GM18909 (cell line): ENCODE measurements at regions not wholly inside any gene's neighbourhood (a gene's known extent, or its start where the extent isn't known, plus 50 kb on each side); places are given as distances from the start of the nearest gene placed in this dataset.

Experiments
- ATAC-seq: cut with Tn5 transposase; IDR thresholded peaks from one replicate; pipeline ENCODE4 v1.9.1; 2021; ENCODE audit warnings: mild to moderate bottlenecking; ENCODE audit not compliant: unreplicated experiment, poor library complexity

- no peak for ATAC-seq
Measured at GRCh38 chr21:32184485-32184884, 94.4 kb downstream of the MIS18A start.

GRCh38 chr21:32184065-32184464, 94.8 kb downstream of the MIS18A start:
- ATAC-seq = no peak

- ATAC-seq = no peak
Measured at GRCh38 chr21:32183396-32183795, 95.5 kb downstream of the MIS18A start.

- ATAC-seq = no peak
Measured at GRCh38 chr21:32182449-32182848, 96.4 kb downstream of the MIS18A start.

GRCh38 chr21:32181457-32181856, 97.4 kb downstream of the MIS18A start:
- no peak for ATAC-seq

GRCh38 chr21:32174819-32175218, 104.0 kb downstream of the MIS18A start:
- ATAC-seq = no peak

GRCh38 chr21:32173121-32173724, 105.6 kb downstream of the MIS18A start:
- ATAC-seq = no peak

- no peak for ATAC-seq
Measured at GRCh38 chr21:32172106-32172505, 106.7 kb downstream of the MIS18A start.

GRCh38 chr21:32167513-32167912, 111.3 kb downstream of the MIS18A start:
- no peak for ATAC-seq

GRCh38 chr21:32163386-32163785, 115.5 kb downstream of the MIS18A start:
- no peak for ATAC-seq

- ATAC-seq = no peak
Measured at GRCh38 chr21:32162727-32163320, 116.0 kb downstream of the MIS18A start.

GRCh38 chr21:32155226-32155625, 123.6 kb downstream of the MIS18A start:
- ATAC-seq = no peak

GRCh38 chr21:32147041-32147440, 131.8 kb downstream of the MIS18A start:
- no peak for ATAC-seq

GRCh38 chr21:32144851-32145250, 134.0 kb downstream of the MIS18A start:
- no peak for ATAC-seq

- ATAC-seq = no peak
Measured at GRCh38 chr21:32143241-32143939, 135.5 kb downstream of the MIS18A start.

- no peak for ATAC-seq
Measured at GRCh38 chr21:32141318-32141633, 137.6 kb downstream of the MIS18A start.

- ATAC-seq = no peak
Measured at GRCh38 chr21:32140604-32141317, 138.1 kb downstream of the MIS18A start.

- ATAC-seq = no peak
Measured at GRCh38 chr21:32140151-32140550, 138.7 kb downstream of the MIS18A start.

GRCh38 chr21:32138658-32139057, 140.2 kb downstream of the MIS18A start:
- no peak for ATAC-seq

- ATAC-seq = no peak
Measured at GRCh38 chr21:32137931-32138330, 140.9 kb downstream of the MIS18A start.

GRCh38 chr21:32137266-32137665, 141.6 kb downstream of the MIS18A start:
- no peak for ATAC-seq
